ENCODE measurements at regions not wholly inside any gene's neighbourhood (a gene's known extent, or its start where the extent isn't known, plus 50 kb on each side); places are given as distances from the start of the nearest gene placed in this dataset.

- dilution Hi-C loops (cut with MboI; ENCODE audit: extremely low pct_ligation_motif_present, low sequenced_read_pairs) (no loop called here), intact Hi-C loops (cut with micrococcal nuclease) (no loop called here)
- CTCF ChIA-PET = no interaction called here
- DNase-seq (ENCODE audit: low read depth, low spot score) = no peak
- TF ChIP-seq MAX (IDR thresholded peaks at IDR 0.05; ENCODE audit: insufficient read depth, insufficient read length) (no peak), GATA2 (IDR thresholded peaks at IDR 0.05; ENCODE audit: insufficient read depth, insufficient read length, low read depth, low read length) (no peak), CTCF (IDR thresholded peaks at IDR 0.05; ENCODE audit: extremely low read depth in 1 of 2, insufficient read depth in 1 of 2, low read depth in 1 of 2, low read length in 2 of 2) (no peak), JUN (IDR thresholded peaks at IDR 0.05; ENCODE audit: borderline replicate concordance, insufficient read depth, insufficient read length, low read depth) (no peak), POLR2A (IDR thresholded peaks at IDR 0.05; ENCODE audit: low read depth, low read length) (no peak), POLR2AphosphoS5 (IDR thresholded peaks at IDR 0.05; ENCODE audit: insufficient read depth, low read depth, low read length) (no peak), MYC (IDR thresholded peaks at IDR 0.05; ENCODE audit: low read depth, low read length) (no peak), FOS (IDR thresholded peaks at IDR 0.05; ENCODE audit: borderline replicate concordance, insufficient read depth, low read length) (no peak), EZH2 (IDR thresholded peaks at IDR 0.05; ENCODE audit: borderline replicate concordance, low read depth, low read length, severe bottlenecking) (no peak)
- no peak overlapping the region for H2AFZ ChIP-seq (ENCODE audit: low read depth, low read length)
- no peaks in the 10 kb centered on the region for H3K79me2 ChIP-seq (ENCODE audit: control insufficient read depth, insufficient read depth, low read length)
- no peak overlapping the region for H3K4me3 ChIP-seq (replicated peaks in 1 of 3; ENCODE audit: insufficient read depth in 1 of 3, low read depth in 1 of 3, low read length in 3 of 3)
- no TSS peak for BruUV-seq (replicated peaks)
- H3K9ac ChIP-seq (replicated peaks; ENCODE audit: extremely low read depth, insufficient read depth, low read length) = no peak overlapping the region
- H3K4me2 ChIP-seq (ENCODE audit: insufficient read depth, low read length) = no peak overlapping the region
- H3K27ac ChIP-seq (ENCODE audit: insufficient read depth, low read depth, low read length) = no peak overlapping the region
- no peaks in the 10 kb centered on the region for H3K9me3 ChIP-seq (replicated peaks; ENCODE audit: control insufficient read depth, insufficient read depth, low read length)
- H4K20me1 ChIP-seq (replicated peaks; ENCODE audit: control insufficient read depth, extremely low read depth, insufficient read depth, low read length) = no peaks in the 10 kb centered on the region
- no peaks in the 10 kb centered on the region for H3K36me3 ChIP-seq (ENCODE audit: control insufficient read depth in 2 of 2, extremely low read depth in 1 of 2, insufficient read depth in 2 of 2, low read length in 2 of 2)
- POLR2A ChIA-PET = no interaction called here
- no peaks in the 10 kb centered on the region for H3K9me1 ChIP-seq (replicated peaks; ENCODE audit: control insufficient read depth, extremely low read depth, insufficient read depth, low read length)
- FAIRE-seq = no peak
- H3K4me1 ChIP-seq (ENCODE audit: control insufficient read depth, extremely low read depth, insufficient read depth, low read length) = peaks cover 7% of the 10 kb centered on the region
- H3K27me3 ChIP-seq (ENCODE audit: control insufficient read depth in 2 of 2, insufficient read depth in 2 of 2, low read length in 2 of 2) = no peaks in the 10 kb centered on the region
Measured at GRCh38 chr13:107803822-107804495, 411.4 kb downstream of the LIG4 start.
